HepG2 (cell line): ENCODE measurements at regions not wholly inside any gene's neighbourhood (a gene's known extent, or its start where the extent isn't known, plus 50 kb on each side); places are given as distances from the start of the nearest gene placed in this dataset.

Experiments used
- CBX1 ChIP-seq: IDR thresholded peaks from one replicate; pipeline ENCODE4 v1.6.1; 2016; ENCODE audit warnings: antibody characterized with exemption, low read depth
- CEBPB ChIP-seq: IDR thresholded peaks from 2 replicates; pipeline ENCODE4 v1.6.1; 2011; ENCODE audit warnings: low read depth, low read length, improper control_type of control experiment, borderline replicate concordance
- EP300 ChIP-seq, 3 experiments: sonication (generic) in 1 of 3; formaldehyde crosslinking in 1 of 3; IDR thresholded peaks; 2 replicates each; pipeline versions ENCODE4 v1.5.1 to v1.6.1; 2011 to 2020; ENCODE audit warnings: low read depth in 2 of 3, low read length in 2 of 3, borderline replicate concordance in 1 of 3, improper control_type of control experiment in 1 of 3, mild to moderate bottlenecking in 1 of 3, missing genetic modification reagents in 1 of 3, moderate library complexity in 1 of 3
- FOXM1 ChIP-seq: sonication (generic); formaldehyde crosslinking; IDR thresholded peaks from 2 replicates; pipeline ENCODE4 v1.5.0; 2020; ENCODE audit warnings: missing genetic modification reagents
- HNRNPH1 ChIP-seq: fragments of 200-400 bp; formaldehyde crosslinking; optimal IDR thresholded peaks from 2 replicates; pipeline ENCODE3; 2017; ENCODE audit warnings: mild to moderate bottlenecking, low read depth, low read length
- KLF13 ChIP-seq: sonication (generic); formaldehyde crosslinking; IDR thresholded peaks from 2 replicates; pipeline ENCODE4 v1.4.0; 2020; ENCODE audit warnings: mild to moderate bottlenecking, missing genetic modification reagents
- KMT2B ChIP-seq: IDR thresholded peaks from 2 replicates; pipeline ENCODE4 v1.6.1; 2016; ENCODE audit warnings: missing genetic modification reagents, missing compliant biosample characterization
- NR2F6 ChIP-seq, 2 experiments: IDR thresholded peaks; 2 replicates each; pipeline ENCODE4 v1.6.1; 2016; ENCODE audit warnings: antibody characterized with exemption in 1 of 2, mild to moderate bottlenecking in 1 of 2
- PAXIP1 ChIP-seq: sonication (generic); formaldehyde crosslinking; conservative IDR thresholded peaks from 2 replicates; pipeline ENCODE4 v1.4.0; 2020; ENCODE audit warnings: mild to moderate bottlenecking, missing genetic modification reagents, moderate library complexity
- RNF2 ChIP-seq: fragments of 450-650 bp; conservative IDR thresholded peaks from 2 replicates; pipeline ENCODE4 v1.6.1; 2016; ENCODE audit warnings: low read depth
- SMAD3 ChIP-seq: sonication (generic); formaldehyde crosslinking; IDR thresholded peaks from 2 replicates; pipeline ENCODE4 v1.4.0; 2020; ENCODE audit warnings: missing genetic modification reagents
- SOX13 ChIP-seq, 3 experiments: fragments of 450-650 bp in 1 of 3; sonication (generic) in 1 of 3; formaldehyde crosslinking in 1 of 3; IDR thresholded peaks in 2 of 3; conservative IDR thresholded peaks in 1 of 3; 2 replicates each; pipeline versions ENCODE4 v1.5.0 to v1.6.1; 2016 to 2020; ENCODE audit warnings: antibody characterized with exemption in 1 of 3, mild to moderate bottlenecking in 1 of 3, missing compliant biosample characterization in 1 of 3, missing genetic modification reagents in 1 of 3, moderate library complexity in 1 of 3
- TEAD3 ChIP-seq: optimal IDR thresholded peaks from 2 replicates; pipeline ENCODE3; 2016; ENCODE audit warnings: borderline replicate concordance
- UBTF ChIP-seq: sonication (generic); formaldehyde crosslinking; IDR thresholded peaks from 2 replicates; pipeline ENCODE4 v1.4.0; 2020; ENCODE audit warnings: mild to moderate bottlenecking, missing genetic modification reagents
- ZBTB20 ChIP-seq: sonication (generic); formaldehyde crosslinking; IDR thresholded peaks from 2 replicates; pipeline ENCODE4 v1.8.1; 2023; ENCODE audit warnings: missing genetic modification reagents, low read depth, mild to moderate bottlenecking, borderline replicate concordance
- ZBTB39 ChIP-seq: sonication (generic); formaldehyde crosslinking; IDR thresholded peaks from 2 replicates; pipeline ENCODE4 v1.5.0; 2020; ENCODE audit warnings: missing genetic modification reagents
- ZBTB46 ChIP-seq: sonication (generic); formaldehyde crosslinking; IDR thresholded peaks from 2 replicates; pipeline ENCODE4 v1.4.0; 2020; ENCODE audit warnings: mild to moderate bottlenecking, missing genetic modification reagents, borderline replicate concordance
- ZNF121 ChIP-seq: sonication (generic); formaldehyde crosslinking; IDR thresholded peaks from 2 replicates; pipeline ENCODE4 v1.5.0; 2020; ENCODE audit warnings: mild to moderate bottlenecking, missing genetic modification reagents
- ZSCAN9 ChIP-seq: IDR thresholded peaks from 2 replicates; pipeline ENCODE4 v1.6.1; 2016; ENCODE audit warnings: borderline replicate concordance

- TF ChIP-seq KMT2B (CRISPR knock-in tag) (no peak), ZSCAN9 (CRISPR knock-in tag) (no peak), PAXIP1 (CRISPR knock-in tag) (0 out of 2 replicates have a peak, but pooled peaks have one; percentile 33), UBTF (CRISPR knock-in tag) (no peak), HNRNPH1 (no peak), CEBPB (peak; percentile 63; the same call in 1 of the 2 replicates), CBX1 (no peak), RNF2 (no peak), ZNF121 (CRISPR knock-in tag) (no peak), ZBTB39 (no peak), TEAD3 (no peak), KLF13 (CRISPR knock-in tag) (no peak), FOXM1 (CRISPR knock-in tag) (no peak), ZBTB20 (CRISPR knock-in tag) (peak; percentile 45; the same call in 1 of the 2 replicates), SMAD3 (CRISPR knock-in tag) (0 out of 2 replicates have a peak, but pooled peaks have one; percentile 29), NR2F6 (IDR thresholded peaks at IDR 0.05) (peak; percentile 57; the same call in 1 of the 2 replicates), NR2F6 (CRISPR knock-in tag; IDR thresholded peaks at IDR 0.05) (peak; percentile 79), SOX13 (IDR thresholded peaks at IDR 0.05) (no peak), SOX13 (CRISPR knock-in tag; conservative IDR thresholded peaks at IDR 0.05 in 1 of 2, IDR thresholded peaks at IDR 0.05 in 1 of 2) (peak in 1 of 2 experiments; percentile 41; a peak in 1 of 4 replicates), EP300 (IDR thresholded peaks at IDR 0.05; ENCODE audit: low read depth in 2 of 2, low read length in 2 of 2) (peak in 1 of 2 experiments; percentile 76; a peak in 2 of 4 replicates), EP300 (CRISPR knock-in tag; IDR thresholded peaks at IDR 0.05; ENCODE audit: borderline replicate concordance) (no peak), ZBTB46 (CRISPR knock-in tag) (no peak)
These were observed 132.7 kb upstream of the IFNGR1 start (continued) for GRCh38 chr6:137351890-137352289.
